PFSK-1 (cell line): ENCODE measurements at regions not wholly inside any gene's neighbourhood (a gene's known extent, or its start where the extent isn't known, plus 50 kb on each side); places are given as distances from the start of the nearest gene placed in this dataset.

Source experiments
- SIN3A ChIP-seq: IDR thresholded peaks from 2 replicates; pipeline ENCODE4 v1.6.1; 2012; ENCODE audit warnings: mild to moderate bottlenecking, low read length, moderate library complexity, borderline replicate concordance; ENCODE audit not compliant: insufficient read depth
- TF ChIP-seq, protein P1 (sequence below), 2 experiments: IDR thresholded peaks; 2 replicates each; pipeline versions ENCODE4 v1.6.1 to v1.8.0; 2011 to 2012; ENCODE audit warnings: low read depth in 2 of 2, low read length in 2 of 2, control low read depth in 1 of 2, inconsistent platforms in 1 of 2, mild to moderate bottlenecking in 1 of 2, moderate library complexity in 1 of 2; ENCODE audit not compliant: insufficient read depth in 1 of 2

GRCh38 chr16:48676836-48677235 lies 66.9 kb upstream of the N4BP1 start:
- TF ChIP-seq, protein P1, sequence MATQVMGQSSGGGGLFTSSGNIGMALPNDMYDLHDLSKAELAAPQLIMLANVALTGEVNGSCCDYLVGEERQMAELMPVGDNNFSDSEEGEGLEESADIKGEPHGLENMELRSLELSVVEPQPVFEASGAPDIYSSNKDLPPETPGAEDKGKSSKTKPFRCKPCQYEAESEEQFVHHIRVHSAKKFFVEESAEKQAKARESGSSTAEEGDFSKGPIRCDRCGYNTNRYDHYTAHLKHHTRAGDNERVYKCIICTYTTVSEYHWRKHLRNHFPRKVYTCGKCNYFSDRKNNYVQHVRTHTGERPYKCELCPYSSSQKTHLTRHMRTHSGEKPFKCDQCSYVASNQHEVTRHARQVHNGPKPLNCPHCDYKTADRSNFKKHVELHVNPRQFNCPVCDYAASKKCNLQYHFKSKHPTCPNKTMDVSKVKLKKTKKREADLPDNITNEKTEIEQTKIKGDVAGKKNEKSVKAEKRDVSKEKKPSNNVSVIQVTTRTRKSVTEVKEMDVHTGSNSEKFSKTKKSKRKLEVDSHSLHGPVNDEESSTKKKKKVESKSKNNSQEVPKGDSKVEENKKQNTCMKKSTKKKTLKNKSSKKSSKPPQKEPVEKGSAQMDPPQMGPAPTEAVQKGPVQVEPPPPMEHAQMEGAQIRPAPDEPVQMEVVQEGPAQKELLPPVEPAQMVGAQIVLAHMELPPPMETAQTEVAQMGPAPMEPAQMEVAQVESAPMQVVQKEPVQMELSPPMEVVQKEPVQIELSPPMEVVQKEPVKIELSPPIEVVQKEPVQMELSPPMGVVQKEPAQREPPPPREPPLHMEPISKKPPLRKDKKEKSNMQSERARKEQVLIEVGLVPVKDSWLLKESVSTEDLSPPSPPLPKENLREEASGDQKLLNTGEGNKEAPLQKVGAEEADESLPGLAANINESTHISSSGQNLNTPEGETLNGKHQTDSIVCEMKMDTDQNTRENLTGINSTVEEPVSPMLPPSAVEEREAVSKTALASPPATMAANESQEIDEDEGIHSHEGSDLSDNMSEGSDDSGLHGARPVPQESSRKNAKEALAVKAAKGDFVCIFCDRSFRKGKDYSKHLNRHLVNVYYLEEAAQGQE (IDR thresholded peaks at IDR 0.05; ENCODE audit: insufficient read depth in 1 of 2, low read depth in 2 of 2, low read length in 2 of 2) = no peak
- no peak for TF ChIP-seq SIN3A
